ENCODE measurements at regions not wholly inside any gene's neighbourhood (a gene's known extent, or its start where the extent isn't known, plus 50 kb on each side); places are given as distances from the start of the nearest gene placed in this dataset.
"Not testable (repeated sequence)": the region's sequence is repeated elsewhere in the genome, so short reads cannot be mapped to it uniquely, and the experiment has no call there.

GRCh38 chr1:242691610-242691945, 167.1 kb upstream of the PLD5 start:
- DNase-seq (ENCODE audit: low spot score): no peak
- TF ChIP-seq CTCF (IDR thresholded peaks at IDR 0.05; ENCODE audit: extremely low read depth, missing control alignments): no peak

- DNase-seq (ENCODE audit: low spot score): no peak
- TF ChIP-seq CTCF (IDR thresholded peaks at IDR 0.05; ENCODE audit: extremely low read depth, missing control alignments): no peak
Observed at GRCh38 chr1:242690849-242691609, 166.5 kb upstream of the PLD5 start.

- TF ChIP-seq CTCF (IDR thresholded peaks at IDR 0.05; ENCODE audit: extremely low read depth, missing control alignments): no peak
- no peak for DNase-seq (ENCODE audit: low spot score)
Observed at GRCh38 chr1:242689378-242689777, 164.9 kb upstream of the PLD5 start.

GRCh38 chr1:242674951-242675645, 150.6 kb upstream of the PLD5 start:
- no peak for TF ChIP-seq CTCF (IDR thresholded peaks at IDR 0.05; ENCODE audit: extremely low read depth, missing control alignments)
- DNase-seq (ENCODE audit: low spot score): no peak

GRCh38 chr1:242673652-242674051, 149.2 kb upstream of the PLD5 start:
- no peak for DNase-seq (ENCODE audit: low spot score)
- no peak for TF ChIP-seq CTCF (IDR thresholded peaks at IDR 0.05; ENCODE audit: extremely low read depth, missing control alignments)

GRCh38 chr1:242673165-242673564, 148.7 kb upstream of the PLD5 start:
- not testable (repeated sequence) for DNase-seq (ENCODE audit: low spot score)

- TF ChIP-seq CTCF (IDR thresholded peaks at IDR 0.05; ENCODE audit: extremely low read depth, missing control alignments): no peak
Observed at GRCh38 chr1:242670019-242670418, 145.5 kb upstream of the PLD5 start.

GRCh38 chr1:242662886-242663285, 138.4 kb upstream of the PLD5 start:
- TF ChIP-seq CTCF (IDR thresholded peaks at IDR 0.05; ENCODE audit: extremely low read depth, missing control alignments): no peak
- DNase-seq (ENCODE audit: low spot score): no peak

More at GRCh38 chr1:242670019-242670418, 145.5 kb upstream of the PLD5 start:
- DNase-seq (ENCODE audit: low spot score): no peak

- not testable (repeated sequence) for DNase-seq (ENCODE audit: low spot score)
Observed at GRCh38 chr1:242653772-242654171, 129.3 kb upstream of the PLD5 start.

Data from GM20000 (cell line).